IMR-90 (cell line): ENCODE measurements at regions not wholly inside any gene's neighbourhood (a gene's known extent, or its start where the extent isn't known, plus 50 kb on each side); places are given as distances from the start of the nearest gene placed in this dataset.

ENCODE experiments used
- ATAC-seq: fragments of 200-7000 bp; cut with Tn5 transposase; 2 replicates; pipeline ENCODE4 v1.9.1; 2020; ENCODE audit warnings: low read depth, mild to moderate bottlenecking, moderate library complexity
- BruUV-seq: library from RNA; stranded (reverse); fragments of 400-500 nt; replicated peaks from 2 replicates; lab custom pipeline; 2021; lab: Mats Ljungman, UMichigan
- CTCF ChIA-PET: fragments of 300-600 bp; formaldehyde crosslinking; extraction: SDS; loops from one replicate; lab custom pipeline; 2021; ENCODE audit warnings: antibody characterized with exemption; lab: Yijun Ruan, JAX
- POLR2A ChIA-PET: fragments of 300-600 bp; sonication (Branson Sonifier 250); formaldehyde crosslinking; loops from one replicate; lab custom pipeline; 2022; ENCODE audit warnings: antibody characterized with exemption; ENCODE audit not compliant: unreplicated experiment; lab: Charles Lee
- DNase-seq: peaks from one replicate; pipeline ENCODE4 v3.0.0; 2013
- H2AFZ ChIP-seq: replicated peaks from 2 replicates; pipeline ENCODE3; 2013; ENCODE audit warnings: low read length, mild to moderate bottlenecking; ENCODE audit not compliant: poor library complexity
- H2AK5ac ChIP-seq: 2 replicates; pipeline ENCODE4 v1.6.1; 2013; ENCODE audit warnings: low read depth, low read length, inconsistent platforms
- H2AK9ac ChIP-seq: replicated peaks from 2 replicates; pipeline ENCODE3; 2013; ENCODE audit warnings: mild to moderate bottlenecking, low read depth, low read length, moderate library complexity; ENCODE audit not compliant: poor library complexity
- H2BK120ac ChIP-seq: 2 replicates; pipeline ENCODE4 v1.6.1; 2013; ENCODE audit warnings: low read depth, low read length, inconsistent platforms
- H2BK15ac ChIP-seq: 3 replicates; pipeline ENCODE4 v1.6.1; 2013; ENCODE audit warnings: low read depth, low read length, inconsistent platforms
- H2BK20ac ChIP-seq: 2 replicates; pipeline ENCODE4 v1.6.1; 2013; ENCODE audit warnings: low read depth, mild to moderate bottlenecking, inconsistent platforms, low read length, moderate library complexity
- H2BK5ac ChIP-seq: 2 replicates; pipeline ENCODE4 v1.6.1; 2013; ENCODE audit warnings: mild to moderate bottlenecking, low read depth, low read length, inconsistent platforms; ENCODE audit not compliant: poor library complexity, severe bottlenecking
- H3K14ac ChIP-seq: replicated peaks from 2 replicates; pipeline ENCODE4 v1.6.1; 2013; ENCODE audit warnings: low read depth, low read length, inconsistent platforms
- H3K18ac ChIP-seq: 2 replicates; pipeline ENCODE4 v1.6.1; 2013; ENCODE audit warnings: low read depth, low read length, control low read depth
- H3K23ac ChIP-seq: 2 replicates; pipeline ENCODE4 v1.6.1; 2013; ENCODE audit warnings: low read depth, low read length, inconsistent platforms
- H3K27ac ChIP-seq: 2 replicates; pipeline ENCODE4 v1.5.1; 2013; ENCODE audit warnings: mild to moderate bottlenecking, control low read depth, low read length; ENCODE audit not compliant: insufficient read depth
- H3K27me3 ChIP-seq: 2 replicates; pipeline ENCODE4 v1.6.1; 2013; ENCODE audit warnings: low read length; ENCODE audit not compliant: control insufficient read depth, insufficient read depth
- H3K36me3 ChIP-seq: 2 replicates; pipeline ENCODE4 v1.6.1; 2013; ENCODE audit warnings: low read length, mixed read lengths; ENCODE audit not compliant: control insufficient read depth, insufficient read depth
- H3K4ac ChIP-seq: 2 replicates; pipeline ENCODE4 v1.6.1; 2013; ENCODE audit warnings: low read depth, low read length, inconsistent platforms
- H3K4me1 ChIP-seq: 2 replicates; pipeline ENCODE4 v1.6.1; 2013; ENCODE audit warnings: low read length, mixed read lengths; ENCODE audit not compliant: control insufficient read depth, insufficient read depth
- H3K4me2 ChIP-seq: 2 replicates; pipeline ENCODE4 v1.6.1; 2013; ENCODE audit warnings: low read depth, mild to moderate bottlenecking, control low read depth, low read length, moderate library complexity
- H3K4me3 ChIP-seq: 2 replicates; pipeline ENCODE4 v1.5.1; 2013; ENCODE audit warnings: low read depth, mild to moderate bottlenecking, control low read depth, low read length, moderate library complexity; ENCODE audit not compliant: insufficient read depth
- H3K56ac ChIP-seq: 2 replicates; pipeline ENCODE4 v1.6.1; 2013; ENCODE audit warnings: low read length, inconsistent platforms; ENCODE audit not compliant: insufficient read depth; ENCODE audit errors: extremely low read depth
- H3K79me1 ChIP-seq, 2 experiments: 2 replicates each; pipeline ENCODE4 v1.6.1; 2013; ENCODE audit warnings: low read length in 2 of 2, inconsistent platforms in 1 of 2, low read depth in 1 of 2
- H3K9ac ChIP-seq: 2 replicates; pipeline ENCODE4 v1.6.1; 2013; ENCODE audit warnings: low read depth, low read length, control low read depth
- H3K9me1 ChIP-seq: 2 replicates; pipeline ENCODE4 v1.6.1; 2013; ENCODE audit warnings: low read length, inconsistent platforms; ENCODE audit not compliant: insufficient read depth
- H3K9me3 ChIP-seq: 2 replicates; pipeline ENCODE4 v1.6.1; 2013; ENCODE audit warnings: low read length; ENCODE audit not compliant: control insufficient read depth, insufficient read depth
- H4K20me1 ChIP-seq: 2 replicates; pipeline ENCODE4 v1.6.1; 2013; ENCODE audit warnings: low read length, inconsistent platforms; ENCODE audit not compliant: insufficient read depth
- H4K5ac ChIP-seq: 2 replicates; pipeline ENCODE4 v1.6.1; 2013; ENCODE audit warnings: mild to moderate bottlenecking, low read depth, low read length, control low read depth
- H4K8ac ChIP-seq, 2 experiments: 2 replicates each; pipeline ENCODE4 v1.6.1; 2013; ENCODE audit warnings: low read depth in 2 of 2, low read length in 2 of 2, control low read depth in 1 of 2, inconsistent platforms in 1 of 2
- H4K91ac ChIP-seq: 2 replicates; pipeline ENCODE4 v1.6.1; 2013; ENCODE audit warnings: low read depth, low read length, inconsistent platforms; ENCODE audit not compliant: insufficient read depth
- CEBPB ChIP-seq: IDR thresholded peaks from 2 replicates; pipeline ENCODE4 v1.6.1; 2012; ENCODE audit warnings: low read depth, low read length, improper control_type of control experiment
- CHD1 ChIP-seq: IDR thresholded peaks from 2 replicates; pipeline ENCODE4 v1.6.1; 2012; ENCODE audit warnings: low read depth, low read length, improper control_type of control experiment
- ELK1 ChIP-seq: fragments of 150-350 bp; IDR thresholded peaks from 2 replicates; pipeline ENCODE4 v1.6.1; 2016; ENCODE audit warnings: low read depth, mild to moderate bottlenecking, low read length, moderate library complexity, borderline replicate concordance
- FOS ChIP-seq: fragments of 150-350 bp; IDR thresholded peaks from 2 replicates; pipeline ENCODE4 v1.6.1; 2016; ENCODE audit warnings: low read depth, low read length
- MAFK ChIP-seq: IDR thresholded peaks from 2 replicates; pipeline ENCODE4 v1.6.1; 2012; ENCODE audit warnings: low read depth, low read length, improper control_type of control experiment
- MAZ ChIP-seq: IDR thresholded peaks from 2 replicates; pipeline ENCODE4 v1.6.1; 2012; ENCODE audit warnings: low read depth, mild to moderate bottlenecking, low read length, improper control_type of control experiment, moderate library complexity, borderline replicate concordance
- MXI1 ChIP-seq: IDR thresholded peaks from 2 replicates; pipeline ENCODE4 v1.6.1; 2012; ENCODE audit warnings: low read depth, mild to moderate bottlenecking, low read length, moderate library complexity, borderline replicate concordance
- POLR2A ChIP-seq: IDR thresholded peaks from 2 replicates; pipeline ENCODE4 v1.6.1; 2012; ENCODE audit warnings: mild to moderate bottlenecking, low read depth, low read length
- RAD21 ChIP-seq: IDR thresholded peaks from 2 replicates; pipeline ENCODE4 v1.6.1; 2012; ENCODE audit warnings: low read length, improper control_type of control experiment
- RCOR1 ChIP-seq: IDR thresholded peaks from 2 replicates; pipeline ENCODE4 v1.6.1; 2012; ENCODE audit warnings: mild to moderate bottlenecking, low read length, improper control_type of control experiment; ENCODE audit not compliant: insufficient replicate concordance
- RFX5 ChIP-seq: IDR thresholded peaks from 2 replicates; pipeline ENCODE4 v1.8.0; 2012; ENCODE audit warnings: low read depth, mild to moderate bottlenecking, low read length, moderate library complexity
- SMC3 ChIP-seq: fragments of 150-350 bp; IDR thresholded peaks from 2 replicates; pipeline ENCODE4 v1.6.1; 2016; ENCODE audit warnings: low read depth, mild to moderate bottlenecking, antibody characterized with exemption, low read length, moderate library complexity
- USF2 ChIP-seq: fragments of 150-350 bp; IDR thresholded peaks from 2 replicates; pipeline ENCODE4 v1.6.1; 2017; ENCODE audit warnings: mild to moderate bottlenecking, antibody characterized with exemption, low read length, low read depth
- WGBS, 2 experiments: methylation state at CpG; one replicate each; pipeline versions ENCODE4 v1.1.5 to v1.1.7; 2013; ENCODE audit warnings: missing lambda C conversion rate in 2 of 2; ENCODE audit not compliant: insufficient read length in 1 of 2; ENCODE audit errors: extremely low coverage in 2 of 2; 5-methylcytosine and 5-hydroxymethylcytosine counted together
- dilution Hi-C: fragments of 300-500 bp; cut with HindIII; formaldehyde crosslinking; loops from one replicate; pipeline ENCODE4 v1.14.3; 2018; ENCODE audit warnings: low sequenced_read_pairs; ENCODE audit not compliant: unreplicated experiment
- in situ Hi-C: fragments of 300-500 bp; cut with MboI; formaldehyde crosslinking; loops from 3 replicates; pipeline ENCODE4 v1.14.3; 2019; ENCODE audit warnings: low sequenced_read_pairs, inconsistent platforms, mixed read lengths
- intact Hi-C: fragments of 100-400 bp; cut with micrococcal nuclease; formaldehyde crosslinking; loops from 2 replicates; pipeline ENCODE4 v1.10.0; 2022

GRCh38 chr3:105927741-105928140 is 58.9 kb upstream of the CBLB start:
- intact Hi-C loops = no loop called here
- H3K36me3 ChIP-seq = no peaks in the 10 kb centered on the region
- CTCF ChIA-PET = no interaction called here
- no peak overlapping the region for H4K5ac ChIP-seq
- no peak overlapping the region for H2AFZ ChIP-seq
- no peak overlapping the region for H2BK15ac ChIP-seq
- no peak overlapping the region for H2BK5ac ChIP-seq
- H3K4me2 ChIP-seq = no peak overlapping the region
- H3K79me1 ChIP-seq = no peaks in the 10 kb centered on the region
- H3K18ac ChIP-seq = no peak overlapping the region
- no CpG with 5 or more reads among the region's 1 CpG for WGBS, 2 experiments
- no peak overlapping the region for H3K14ac ChIP-seq
- BruUV-seq = no TSS peak
- dilution Hi-C loops = no loop called here
- H3K4ac ChIP-seq = no peak overlapping the region
- H4K8ac ChIP-seq = no peak overlapping the region
- no peak overlapping the region for H3K9ac ChIP-seq
- H3K27me3 ChIP-seq = no peaks in the 10 kb centered on the region
- H3K56ac ChIP-seq = no peak overlapping the region
- POLR2A ChIA-PET = no interaction called here
- H2AK9ac ChIP-seq = no peak overlapping the region
- no peak overlapping the region for H3K27ac ChIP-seq
- no peak for TF ChIP-seq USF2
- TF ChIP-seq RFX5 = no peak
- TF ChIP-seq SMC3 = no peak
- no peak for TF ChIP-seq CHD1
- TF ChIP-seq MAZ = no peak
- no peak for TF ChIP-seq RCOR1
- no peak for TF ChIP-seq RAD21
- no peak for TF ChIP-seq MAFK
- TF ChIP-seq MXI1 = no peak
- no peak for TF ChIP-seq POLR2A
- no peak for TF ChIP-seq ELK1
- TF ChIP-seq FOS = no peak
- TF ChIP-seq CEBPB = no peak
- in situ Hi-C loops = no loop called here
- no peak overlapping the region for H3K4me3 ChIP-seq
- H2AK5ac ChIP-seq = no peak overlapping the region
- no peak overlapping the region for H2BK20ac ChIP-seq
- no peaks in the 10 kb centered on the region for H3K9me1 ChIP-seq
- ATAC-seq = no peak
- H3K4me1 ChIP-seq = no peaks in the 10 kb centered on the region
- no peaks in the 10 kb centered on the region for H3K9me3 ChIP-seq
- H4K91ac ChIP-seq = no peak overlapping the region
- no peak overlapping the region for H3K23ac ChIP-seq
- no peak for DNase-seq
- no peak overlapping the region for H2BK120ac ChIP-seq
- H4K20me1 ChIP-seq = no peaks in the 10 kb centered on the region
